ENCODE measurements at regions not wholly inside any gene's neighbourhood (a gene's known extent, or its start where the extent isn't known, plus 50 kb on each side); places are given as distances from the start of the nearest gene placed in this dataset.

- dilution Hi-C loops (cut with MboI; ENCODE audit: extremely low pct_ligation_motif_present, low sequenced_read_pairs) = no loop called here
- CTCF ChIA-PET = no interaction called here
- no peak for FAIRE-seq
Observed at GRCh38 chr1:13927736-13928135, 227.7 kb downstream of the PRDM2 start.

More at GRCh38 chr1:13927736-13928135, 227.7 kb downstream of the PRDM2 start:
- Histone ChIP-seq H3K27ac (ENCODE audit: insufficient read depth, low read depth, low read length) (no peak overlapping the region), H3K27me3 (ENCODE audit: control insufficient read depth in 2 of 2, insufficient read depth in 2 of 2, low read length in 2 of 2) (no peaks in the 10 kb centered on the region), H3K79me2 (ENCODE audit: control insufficient read depth, insufficient read depth, low read length) (no peaks in the 10 kb centered on the region), H3K4me3 (replicated peaks in 1 of 3; ENCODE audit: insufficient read depth in 1 of 3, low read depth in 1 of 3, low read length in 3 of 3) (no peak overlapping the region), H3K9me1 (replicated peaks; ENCODE audit: control insufficient read depth, extremely low read depth, insufficient read depth, low read length) (no peaks in the 10 kb centered on the region), H3K9me3 (replicated peaks; ENCODE audit: control insufficient read depth, insufficient read depth, low read length) (peaks cover 2% of the 10 kb centered on the region), H3K4me1 (ENCODE audit: control insufficient read depth, extremely low read depth, insufficient read depth, low read length) (no peaks in the 10 kb centered on the region), H3K9ac (replicated peaks; ENCODE audit: extremely low read depth, insufficient read depth, low read length) (no peak overlapping the region), H2AFZ (ENCODE audit: low read depth, low read length) (no peak overlapping the region), H3K36me3 (ENCODE audit: control insufficient read depth in 2 of 2, extremely low read depth in 1 of 2, insufficient read depth in 2 of 2, low read length in 2 of 2) (no peaks in the 10 kb centered on the region), H3K4me2 (ENCODE audit: insufficient read depth, low read length) (no peak overlapping the region), H4K20me1 (replicated peaks; ENCODE audit: control insufficient read depth, extremely low read depth, insufficient read depth, low read length) (no peaks in the 10 kb centered on the region)
- POLR2A ChIA-PET = no interaction called here
- intact Hi-C loops (cut with micrococcal nuclease) = no loop called here
- BruUV-seq (replicated peaks) = no TSS peak
- TF ChIP-seq MYC (IDR thresholded peaks at IDR 0.05; ENCODE audit: low read depth, low read length) (no peak), MAX (IDR thresholded peaks at IDR 0.05; ENCODE audit: insufficient read depth, insufficient read length) (no peak), CTCF (IDR thresholded peaks at IDR 0.05; ENCODE audit: extremely low read depth in 1 of 2, insufficient read depth in 1 of 2, low read depth in 1 of 2, low read length in 2 of 2) (no peak), EZH2 (IDR thresholded peaks at IDR 0.05; ENCODE audit: borderline replicate concordance, low read depth, low read length, severe bottlenecking) (no peak)
- DNase-seq (ENCODE audit: low read depth, low spot score) = no peak
